ENCODE measurements at regions not wholly inside any gene's neighbourhood (a gene's known extent, or its start where the extent isn't known, plus 50 kb on each side); places are given as distances from the start of the nearest gene placed in this dataset.

GRCh38 chr6:132100388-132100990 lies 149.3 kb upstream of the CCN2 start:
- no peak for DNase-seq (ENCODE audit: low spot score)

- no peak for DNase-seq (ENCODE audit: low spot score)
These were observed 145.8 kb upstream of the CCN2 start for GRCh38 chr6:132096996-132097395.

- DNase-seq (ENCODE audit: low spot score) = no peak
These were observed 145.1 kb upstream of the CCN2 start for GRCh38 chr6:132096245-132096644.

- no peak for DNase-seq (ENCODE audit: low spot score)
These were observed 138.0 kb upstream of the CCN2 start for GRCh38 chr6:132089173-132089572.

GRCh38 chr6:132088150-132088549 lies 137.0 kb upstream of the CCN2 start:
- no peak for DNase-seq (ENCODE audit: low spot score)

- DNase-seq (ENCODE audit: low spot score) = no peak
These were observed 136.2 kb upstream of the CCN2 start for GRCh38 chr6:132087391-132087790.

- DNase-seq (ENCODE audit: low spot score) = no peak
These were observed 134.6 kb upstream of the CCN2 start for GRCh38 chr6:132085731-132086130.

GRCh38 chr6:132084811-132085509 lies 133.8 kb upstream of the CCN2 start:
- DNase-seq (ENCODE audit: low spot score) = peak; percentile 50

GRCh38 chr6:132082421-132082820 lies 131.2 kb upstream of the CCN2 start:
- DNase-seq (ENCODE audit: low spot score) = no peak

GRCh38 chr6:132081338-132081737 lies 130.2 kb upstream of the CCN2 start:
- no peak for DNase-seq (ENCODE audit: low spot score)

- DNase-seq (ENCODE audit: low spot score) = no peak
These were observed 128.1 kb upstream of the CCN2 start for GRCh38 chr6:132079286-132079685.

- DNase-seq (ENCODE audit: low spot score) = no peak
These were observed 125.3 kb upstream of the CCN2 start for GRCh38 chr6:132076452-132076851.

- no peak for DNase-seq (ENCODE audit: low spot score)
These were observed 121.7 kb upstream of the CCN2 start for GRCh38 chr6:132072831-132073230.

- no peak for DNase-seq (ENCODE audit: low spot score)
These were observed 121.1 kb upstream of the CCN2 start for GRCh38 chr6:132072271-132072670.

GRCh38 chr6:132070356-132070755 lies 119.2 kb upstream of the CCN2 start:
- no peak for DNase-seq (ENCODE audit: low spot score)

GRCh38 chr6:132068766-132069165 lies 117.6 kb upstream of the CCN2 start:
- DNase-seq (ENCODE audit: low spot score) = no peak

GRCh38 chr6:132067286-132067685 lies 116.1 kb upstream of the CCN2 start:
- no peak for DNase-seq (ENCODE audit: low spot score)

- DNase-seq (ENCODE audit: low spot score) = no peak
These were observed 114.4 kb upstream of the CCN2 start for GRCh38 chr6:132065556-132065955.

- DNase-seq (ENCODE audit: low spot score) = peak; percentile 7
These were observed 112.6 kb upstream of the CCN2 start for GRCh38 chr6:132063738-132064137.

GRCh38 chr6:132063204-132063603 lies 112.0 kb upstream of the CCN2 start:
- no peak for DNase-seq (ENCODE audit: low spot score)

- DNase-seq (ENCODE audit: low spot score) = no peak
These were observed 111.5 kb upstream of the CCN2 start for GRCh38 chr6:132062626-132063025.

GRCh38 chr6:132061381-132061780 lies 110.2 kb upstream of the CCN2 start:
- no peak for DNase-seq (ENCODE audit: low spot score)

- DNase-seq (ENCODE audit: low spot score) = peak; percentile 27
These were observed 109.4 kb upstream of the CCN2 start for GRCh38 chr6:132060591-132060990.

GRCh38 chr6:132058975-132059374 lies 107.8 kb upstream of the CCN2 start:
- DNase-seq (ENCODE audit: low spot score) = no peak
